ENCODE measurements at regions not wholly inside any gene's neighbourhood (a gene's known extent, or its start where the extent isn't known, plus 50 kb on each side); places are given as distances from the start of the nearest gene placed in this dataset.

DNA sequence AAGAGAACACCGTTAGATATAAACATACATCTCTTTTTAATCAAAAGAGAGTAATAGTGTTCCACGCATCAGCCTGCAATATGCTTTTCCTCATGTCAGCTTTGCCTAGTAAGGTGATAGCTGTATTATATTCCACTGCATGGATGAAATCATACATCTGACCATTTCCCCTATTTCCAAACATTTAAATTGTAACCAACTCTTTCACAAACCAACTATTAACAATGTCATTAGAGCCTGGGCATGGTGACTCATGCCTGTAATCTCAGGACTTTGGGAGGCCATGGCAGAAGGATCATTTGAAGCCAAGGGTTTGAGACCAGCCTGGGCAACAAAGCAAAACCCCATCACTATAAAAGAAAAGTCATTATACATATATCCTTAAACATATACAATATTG, 284.8 kb downstream of the BCL11A start:
- no peak for DNase-seq (ENCODE audit: low read depth)
- TF ChIP-seq, protein P1, sequence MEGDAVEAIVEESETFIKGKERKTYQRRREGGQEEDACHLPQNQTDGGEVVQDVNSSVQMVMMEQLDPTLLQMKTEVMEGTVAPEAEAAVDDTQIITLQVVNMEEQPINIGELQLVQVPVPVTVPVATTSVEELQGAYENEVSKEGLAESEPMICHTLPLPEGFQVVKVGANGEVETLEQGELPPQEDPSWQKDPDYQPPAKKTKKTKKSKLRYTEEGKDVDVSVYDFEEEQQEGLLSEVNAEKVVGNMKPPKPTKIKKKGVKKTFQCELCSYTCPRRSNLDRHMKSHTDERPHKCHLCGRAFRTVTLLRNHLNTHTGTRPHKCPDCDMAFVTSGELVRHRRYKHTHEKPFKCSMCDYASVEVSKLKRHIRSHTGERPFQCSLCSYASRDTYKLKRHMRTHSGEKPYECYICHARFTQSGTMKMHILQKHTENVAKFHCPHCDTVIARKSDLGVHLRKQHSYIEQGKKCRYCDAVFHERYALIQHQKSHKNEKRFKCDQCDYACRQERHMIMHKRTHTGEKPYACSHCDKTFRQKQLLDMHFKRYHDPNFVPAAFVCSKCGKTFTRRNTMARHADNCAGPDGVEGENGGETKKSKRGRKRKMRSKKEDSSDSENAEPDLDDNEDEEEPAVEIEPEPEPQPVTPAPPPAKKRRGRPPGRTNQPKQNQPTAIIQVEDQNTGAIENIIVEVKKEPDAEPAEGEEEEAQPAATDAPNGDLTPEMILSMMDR (IDR thresholded peaks at IDR 0.05; ENCODE audit: control insufficient read depth, extremely low read depth, insufficient read depth), result no peak
- H3K4me3 ChIP-seq (ENCODE audit: low read depth, low read length), result no peak overlapping the region

- TF ChIP-seq, protein P1 (IDR thresholded peaks at IDR 0.05; ENCODE audit: control insufficient read depth, extremely low read depth, insufficient read depth), result no peak
- no peak for DNase-seq (ENCODE audit: low read depth)
- no peak overlapping the region for H3K4me3 ChIP-seq (ENCODE audit: low read depth, low read length)
These were observed 285.4 kb downstream of the BCL11A start for GRCh38 chr2:60268032-60268431.

GRCh38 chr2:60267122-60267521, 286.3 kb downstream of the BCL11A start:
- TF ChIP-seq, protein P1 (IDR thresholded peaks at IDR 0.05; ENCODE audit: control insufficient read depth, extremely low read depth, insufficient read depth), result no peak
- H3K4me3 ChIP-seq (ENCODE audit: low read depth, low read length), result no peak overlapping the region
- DNase-seq (ENCODE audit: low read depth), result no peak

DNA sequence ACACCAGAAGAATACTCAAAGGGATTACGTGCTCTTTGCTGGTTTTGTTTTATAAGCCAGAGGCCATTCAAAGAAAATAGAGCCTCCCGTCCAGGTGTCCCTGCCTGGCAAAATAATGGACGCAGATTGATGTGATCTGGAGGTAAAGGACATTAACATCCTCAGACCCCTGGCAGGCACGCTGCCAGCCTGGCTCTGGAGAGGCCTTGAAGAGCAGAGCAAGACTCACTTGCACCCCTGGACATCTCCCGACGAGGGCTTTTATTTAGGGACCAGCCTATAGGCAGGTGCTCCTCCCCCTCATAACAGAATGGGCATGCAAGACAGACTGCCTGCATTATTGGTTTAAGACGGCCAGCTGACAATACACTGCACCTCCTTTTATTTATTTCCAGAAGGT, 291.3 kb downstream of the BCL11A start:
- TF ChIP-seq, protein P1 (IDR thresholded peaks at IDR 0.05; ENCODE audit: control insufficient read depth, extremely low read depth, insufficient read depth), result no peak
- no peak overlapping the region for H3K4me3 ChIP-seq (ENCODE audit: low read depth, low read length)
- no peak for DNase-seq (ENCODE audit: low read depth)

GRCh38 chr2:60260639-60261296, 292.7 kb downstream of the BCL11A start:
- peak; percentile 54 for DNase-seq (ENCODE audit: low read depth)
- TF ChIP-seq, protein P1 (IDR thresholded peaks at IDR 0.05; ENCODE audit: control insufficient read depth, extremely low read depth, insufficient read depth), result no peak
- H3K4me3 ChIP-seq (ENCODE audit: low read depth, low read length), result no peak overlapping the region

DNA sequence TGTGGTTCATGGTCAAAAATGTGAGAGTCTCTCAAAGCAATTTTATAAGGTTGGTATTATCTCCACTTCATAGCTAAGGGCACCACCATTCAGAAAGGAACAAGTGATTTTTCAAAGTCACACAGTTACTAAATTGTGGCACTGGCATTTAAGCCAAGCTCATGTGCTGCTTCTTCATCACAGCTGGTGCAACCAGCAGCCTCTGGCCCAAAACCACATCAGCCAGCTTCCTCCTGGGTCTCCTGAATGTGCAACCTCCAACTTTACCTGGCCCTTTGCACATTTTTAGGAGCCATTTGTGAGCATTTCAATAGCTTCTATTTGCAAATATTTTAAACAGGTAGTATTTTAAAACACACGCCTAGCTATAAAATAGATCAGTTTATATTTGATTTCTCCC, 293.7 kb downstream of the BCL11A start:
- H3K4me3 ChIP-seq (ENCODE audit: low read depth, low read length), result no peak overlapping the region
- TF ChIP-seq, protein P1 (IDR thresholded peaks at IDR 0.05; ENCODE audit: control insufficient read depth, extremely low read depth, insufficient read depth), result no peak
- no peak for DNase-seq (ENCODE audit: low read depth)

- DNase-seq (ENCODE audit: low read depth), result no peak
- TF ChIP-seq, protein P1 (IDR thresholded peaks at IDR 0.05; ENCODE audit: control insufficient read depth, extremely low read depth, insufficient read depth), result no peak
- no peak overlapping the region for H3K4me3 ChIP-seq (ENCODE audit: low read depth, low read length)
These were observed 300.8 kb downstream of the BCL11A start for GRCh38 chr2:60252581-60253150.
